ENCODE measurements at regions not wholly inside any gene's neighbourhood (a gene's known extent, or its start where the extent isn't known, plus 50 kb on each side); places are given as distances from the start of the nearest gene placed in this dataset.

GRCh38 chr21:18705971-18706370, 302.4 kb upstream of the TMPRSS15 start:
- TF ChIP-seq, protein P1, sequence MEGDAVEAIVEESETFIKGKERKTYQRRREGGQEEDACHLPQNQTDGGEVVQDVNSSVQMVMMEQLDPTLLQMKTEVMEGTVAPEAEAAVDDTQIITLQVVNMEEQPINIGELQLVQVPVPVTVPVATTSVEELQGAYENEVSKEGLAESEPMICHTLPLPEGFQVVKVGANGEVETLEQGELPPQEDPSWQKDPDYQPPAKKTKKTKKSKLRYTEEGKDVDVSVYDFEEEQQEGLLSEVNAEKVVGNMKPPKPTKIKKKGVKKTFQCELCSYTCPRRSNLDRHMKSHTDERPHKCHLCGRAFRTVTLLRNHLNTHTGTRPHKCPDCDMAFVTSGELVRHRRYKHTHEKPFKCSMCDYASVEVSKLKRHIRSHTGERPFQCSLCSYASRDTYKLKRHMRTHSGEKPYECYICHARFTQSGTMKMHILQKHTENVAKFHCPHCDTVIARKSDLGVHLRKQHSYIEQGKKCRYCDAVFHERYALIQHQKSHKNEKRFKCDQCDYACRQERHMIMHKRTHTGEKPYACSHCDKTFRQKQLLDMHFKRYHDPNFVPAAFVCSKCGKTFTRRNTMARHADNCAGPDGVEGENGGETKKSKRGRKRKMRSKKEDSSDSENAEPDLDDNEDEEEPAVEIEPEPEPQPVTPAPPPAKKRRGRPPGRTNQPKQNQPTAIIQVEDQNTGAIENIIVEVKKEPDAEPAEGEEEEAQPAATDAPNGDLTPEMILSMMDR (IDR thresholded peaks at IDR 0.05 in 2 of 3, conservative IDR thresholded peaks at IDR 0.05 in 1 of 3; ENCODE audit: borderline replicate concordance in 1 of 3, insufficient read depth in 1 of 3, low read depth in 2 of 3, low read length in 2 of 3) = no peak
- no peak for TF ChIP-seq ATF3 (IDR thresholded peaks at IDR 0.05)
- TF ChIP-seq POLR2A (IDR thresholded peaks at IDR 0.05; ENCODE audit: borderline replicate concordance, extremely low read depth, insufficient read depth, insufficient read length) = no peak

Data from HCT116 (cell line).